Activated T-helper 1 cell treated with Interleukin-2 at 50 U/mL for 16 hours (primary cell): ENCODE measurements at regions not wholly inside any gene's neighbourhood (a gene's known extent, or its start where the extent isn't known, plus 50 kb on each side); places are given as distances from the start of the nearest gene placed in this dataset.

Source experiments
- DNase-seq: peaks from one replicate; pipeline ENCODE4 v3.0.0-alpha.2; 2020; ENCODE audit warnings: low read depth

DNA sequence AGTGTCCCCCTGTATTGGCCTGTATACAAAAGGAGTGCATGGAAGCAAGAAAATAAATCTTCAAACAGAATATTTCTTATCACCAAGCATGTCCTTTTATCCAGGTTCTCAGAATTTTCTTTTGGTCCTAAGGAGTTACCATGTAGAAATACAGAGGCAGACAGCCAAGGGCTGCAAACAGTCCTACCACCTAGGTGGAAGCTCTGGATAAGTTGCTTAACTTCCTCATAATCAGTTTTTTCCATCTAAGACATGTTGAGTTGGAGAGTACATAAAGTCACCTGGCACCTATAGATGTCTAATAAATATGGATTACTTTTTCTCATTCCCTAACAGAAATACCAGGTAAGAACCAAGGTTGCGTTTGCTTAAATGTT, 57.0 kb upstream of the BLID start:
- no peak for DNase-seq

DNA sequence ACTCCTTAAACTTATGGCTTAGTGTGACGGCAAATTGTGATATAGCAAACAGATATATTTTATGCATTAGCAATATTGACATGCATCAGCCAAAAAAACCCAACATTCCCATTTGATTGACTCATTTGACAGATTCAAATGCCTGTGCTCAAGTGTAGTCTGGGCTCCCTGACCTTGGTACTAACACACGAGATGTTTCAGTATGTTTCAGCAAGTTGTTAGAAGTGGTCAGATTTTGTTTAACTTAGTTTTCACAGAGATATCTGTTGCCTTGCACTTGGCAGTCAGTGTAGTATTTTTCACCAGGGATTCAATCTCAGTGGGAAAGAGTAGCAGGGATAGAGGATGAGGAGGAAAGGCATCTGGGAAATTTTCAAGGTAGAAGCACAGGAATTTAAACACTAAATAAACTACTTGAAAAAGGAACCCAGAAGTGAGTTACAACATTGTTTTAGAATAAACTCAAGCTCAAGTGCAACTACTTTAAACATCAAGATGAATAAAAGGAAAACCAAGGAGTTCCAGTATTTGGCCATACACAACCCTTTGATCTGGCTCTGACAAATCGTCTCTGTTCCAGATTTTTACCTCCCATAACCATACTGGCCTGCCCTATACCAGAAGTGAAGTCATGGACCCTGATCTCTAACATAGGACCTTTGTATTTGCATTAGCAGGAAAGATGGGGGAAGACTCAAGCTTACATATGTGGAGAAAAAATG, 56.5 kb upstream of the BLID start:
- no peak for DNase-seq

DNA sequence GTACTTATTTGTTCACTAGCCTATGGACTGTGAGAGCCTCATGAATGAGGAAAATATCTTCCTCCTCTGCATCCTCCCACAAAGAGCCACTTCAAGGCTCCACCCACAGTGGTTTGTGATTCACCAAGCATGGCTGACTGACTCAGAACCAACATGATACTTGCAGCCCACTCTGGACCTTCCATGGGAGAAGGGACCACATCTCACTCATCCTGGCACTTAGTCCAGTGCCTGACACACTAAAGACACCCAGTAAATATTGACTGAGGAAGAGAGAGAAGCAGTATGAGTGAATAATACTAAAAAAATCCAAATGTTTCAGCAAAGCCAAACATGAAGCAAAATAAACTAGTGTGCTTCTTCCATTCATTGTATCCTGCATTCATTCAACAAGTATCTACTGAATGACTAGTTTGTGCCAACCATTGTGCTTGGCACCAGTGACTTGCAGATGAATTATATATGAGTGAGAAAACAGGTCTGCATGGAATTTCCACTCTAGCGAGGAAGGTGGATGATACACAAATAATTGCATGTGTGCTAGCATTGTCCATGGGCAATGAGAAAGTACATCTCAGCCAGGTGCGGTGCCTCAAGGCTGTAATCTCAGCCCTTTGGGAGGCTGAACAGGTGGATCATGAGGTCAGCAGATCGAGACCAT, 54.9 kb upstream of the BLID start:
- DNase-seq: no peak

DNA sequence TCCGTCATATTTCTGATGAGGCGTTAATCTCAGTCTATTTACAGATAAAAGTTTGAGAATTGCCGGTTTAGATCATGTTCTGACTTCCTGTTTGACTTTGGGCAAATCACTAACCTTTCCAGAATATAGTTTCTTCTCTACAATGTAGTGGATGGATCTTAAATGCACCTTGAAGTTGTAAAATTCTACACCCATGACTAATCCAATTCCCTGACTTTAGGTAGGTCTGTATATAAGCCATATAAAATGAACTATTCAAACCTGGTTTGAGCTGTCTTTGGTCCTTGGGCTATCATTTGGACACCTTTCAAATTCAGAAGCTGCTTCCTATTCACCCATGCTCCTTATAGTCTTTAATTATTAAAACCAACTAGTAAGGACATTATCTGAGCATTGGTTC, 52.2 kb upstream of the BLID start:
- no peak for DNase-seq

DNA sequence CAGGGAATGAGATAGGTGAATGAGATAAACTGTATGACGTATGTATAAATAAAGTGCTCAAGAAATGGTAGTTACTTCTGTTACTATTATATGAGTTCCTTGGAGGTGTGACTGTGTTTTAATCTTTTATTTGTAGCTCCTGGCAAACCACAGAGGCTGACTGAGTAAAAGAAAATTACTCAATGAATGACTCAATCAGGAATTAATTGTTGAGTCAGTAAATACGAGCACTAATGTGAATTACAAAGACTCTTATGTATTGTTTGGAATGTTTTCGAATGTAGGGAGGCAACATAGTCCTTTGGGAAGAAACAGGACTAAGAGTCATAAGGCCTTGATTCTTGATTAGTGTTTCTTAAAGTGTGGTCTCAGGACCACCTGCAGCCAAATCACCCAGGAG, 51.1 kb upstream of the BLID start:
- DNase-seq: no peak

DNA sequence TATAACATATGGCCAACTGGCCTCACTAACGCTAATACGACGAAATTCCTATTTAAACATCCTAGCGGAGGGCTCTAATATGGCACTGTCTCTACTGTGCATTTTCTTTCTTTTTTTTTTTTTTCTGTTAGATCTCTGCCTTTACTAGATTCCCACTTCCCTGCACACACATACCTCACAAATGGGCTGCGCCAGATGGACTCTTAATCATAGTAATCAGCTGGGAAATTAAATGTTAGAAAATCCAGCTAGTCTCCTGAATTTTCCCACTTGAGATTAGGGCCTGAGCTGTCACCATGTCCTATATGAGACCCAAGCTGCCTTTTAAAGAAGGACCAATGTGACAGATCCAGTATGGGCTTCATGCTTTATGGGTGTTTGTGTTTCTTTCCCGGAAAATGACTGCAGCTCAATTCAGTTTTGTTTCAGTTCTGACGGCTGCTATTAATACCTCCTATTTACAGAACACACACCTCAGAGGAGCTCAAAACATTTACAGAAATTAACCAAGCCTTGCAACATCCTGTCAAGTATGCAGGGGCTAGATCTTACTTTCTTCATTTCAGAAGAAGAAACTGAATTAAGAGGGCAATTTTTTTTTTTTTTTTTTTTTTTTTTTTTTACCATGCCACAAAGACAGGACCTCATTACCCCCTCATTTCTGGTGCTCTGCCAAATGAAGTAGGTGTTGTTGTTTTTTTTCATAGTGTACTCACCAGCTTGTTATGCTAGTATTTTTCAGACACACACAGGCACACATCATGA, 49.8 kb upstream of the BLID start:
- DNase-seq: no peak
